ENCODE measurements at regions not wholly inside any gene's neighbourhood (a gene's known extent, or its start where the extent isn't known, plus 50 kb on each side); places are given as distances from the start of the nearest gene placed in this dataset.

DNA sequence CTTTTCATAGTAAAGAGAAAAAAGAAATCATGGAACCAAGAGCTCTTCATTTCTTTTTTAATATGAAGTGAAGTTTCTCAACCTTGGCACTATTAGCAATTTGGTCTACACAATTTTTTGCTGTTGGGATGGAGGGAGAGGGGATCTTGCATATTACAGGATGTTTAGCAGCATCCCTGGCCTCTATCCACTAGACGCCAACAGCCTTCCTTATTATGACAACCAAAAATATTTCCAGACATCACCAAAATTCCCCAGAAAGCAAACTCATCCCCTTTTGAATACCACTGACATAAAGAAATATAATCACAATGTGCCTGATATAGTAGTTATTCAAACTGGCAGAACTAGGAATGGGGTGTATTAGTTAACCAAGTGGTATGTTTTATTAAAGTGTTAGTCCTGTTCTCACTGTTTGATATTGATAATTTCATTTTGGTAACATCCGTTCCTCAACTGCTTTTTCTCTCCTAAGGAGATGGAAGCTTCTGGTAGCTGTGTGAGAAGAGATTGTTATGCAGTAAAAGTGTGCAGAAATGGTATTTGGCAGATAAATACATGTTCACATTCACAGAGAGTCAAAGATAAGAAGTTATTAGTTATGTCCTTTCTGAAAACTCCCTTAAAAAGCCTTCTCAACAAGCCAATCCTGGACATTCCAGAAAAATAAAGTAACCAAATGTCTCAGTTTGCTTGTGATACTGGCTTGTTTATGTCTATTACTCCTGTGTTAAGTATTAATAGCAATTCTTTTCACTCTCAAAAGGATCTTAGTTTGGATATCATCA is 699.9 kb downstream of the C12orf50 start:
- Mint-ChIP-seq H3K27ac (no peak overlapping the region), H3K4me3 (no peak overlapping the region), H3K4me1 (ENCODE audit: low read depth) (no peaks in the 10 kb centered on the region), H3K27me3 (no peaks in the 10 kb centered on the region), H3K36me3 (ENCODE audit: low read depth) (no peaks in the 10 kb centered on the region), H3K9me3 (no peaks in the 10 kb centered on the region)

DNA sequence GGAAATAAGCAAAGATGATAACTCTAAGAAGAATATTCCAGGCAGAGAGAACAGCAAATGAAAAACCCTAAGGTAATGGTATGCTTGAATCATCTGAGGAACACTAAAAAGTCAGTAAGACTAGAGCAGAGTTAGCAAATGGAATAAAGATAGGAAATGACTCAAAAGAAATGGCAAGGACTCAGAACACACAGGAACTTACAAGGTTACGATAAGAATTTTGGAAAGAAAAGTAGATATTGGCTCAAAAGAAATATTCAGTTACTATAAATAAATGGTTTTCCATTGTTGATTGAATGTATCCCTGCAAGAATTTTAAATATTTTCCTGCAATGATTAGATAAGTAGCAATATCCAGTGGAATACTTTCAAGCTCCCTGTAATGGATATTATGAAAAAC is 705.8 kb downstream of the C12orf50 start:
- no peaks in the 10 kb centered on the region for H3K4me1 Mint-ChIP-seq (ENCODE audit: low read depth)
- H3K27me3 Mint-ChIP-seq: no peaks in the 10 kb centered on the region
- H3K4me3 Mint-ChIP-seq: no peak overlapping the region

DNA sequence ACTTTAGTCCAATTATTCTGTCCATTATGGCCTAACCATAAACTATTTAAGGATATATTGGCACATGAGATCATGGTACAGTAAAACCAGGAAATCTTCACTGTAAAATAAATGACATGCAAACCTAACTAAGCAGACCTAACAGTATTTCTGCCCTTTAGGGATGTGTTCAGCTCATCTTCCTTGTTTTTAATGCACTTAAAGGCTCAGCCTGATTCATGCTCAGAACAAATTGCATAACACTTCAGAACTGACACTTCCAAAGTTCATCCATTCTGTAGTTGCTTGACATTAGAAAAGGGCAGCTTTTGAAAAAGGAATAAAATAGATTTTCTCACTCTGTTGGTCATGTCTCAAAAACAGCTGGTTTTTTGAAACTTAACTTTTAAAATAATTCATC is 708.5 kb downstream of the C12orf50 start:
- H3K9me3 Mint-ChIP-seq: peaks cover 9% of the 10 kb centered on the region
- no peaks in the 10 kb centered on the region for H3K36me3 Mint-ChIP-seq (ENCODE audit: low read depth)
- no peak overlapping the region for H3K27ac Mint-ChIP-seq
- no peaks in the 10 kb centered on the region for H3K4me1 Mint-ChIP-seq (ENCODE audit: low read depth)
- H3K4me3 Mint-ChIP-seq: no peak overlapping the region
- H3K27me3 Mint-ChIP-seq: no peaks in the 10 kb centered on the region

More for the DNA sequence above, 705.8 kb downstream of the C12orf50 start:
- Mint-ChIP-seq H3K36me3 (ENCODE audit: low read depth) (no peaks in the 10 kb centered on the region), H3K9me3 (peaks cover 9% of the 10 kb centered on the region), H3K27ac (no peak overlapping the region)

DNA sequence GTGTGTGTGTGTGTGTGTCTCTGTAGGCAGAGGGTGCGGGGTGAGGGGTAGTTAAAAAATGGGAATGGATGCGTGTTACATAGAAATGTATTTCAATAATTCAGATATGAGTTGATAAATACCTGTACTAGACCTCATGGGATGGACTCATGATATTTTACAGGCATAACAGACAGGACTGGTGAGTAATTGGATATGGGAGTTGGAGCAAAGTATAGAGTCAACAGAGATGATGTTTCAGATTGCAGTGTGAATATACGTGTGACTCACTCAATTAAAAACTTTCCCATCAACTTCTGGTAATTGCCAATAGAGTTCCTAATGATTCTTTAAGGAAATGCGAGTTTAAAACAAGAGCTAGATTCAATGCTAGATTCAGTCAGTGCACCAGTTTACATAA is 711.9 kb downstream of the C12orf50 start:
- Mint-ChIP-seq H3K27me3 (no peaks in the 10 kb centered on the region), H3K9me3 (peaks cover 9% of the 10 kb centered on the region), H3K27ac (no peak overlapping the region), H3K4me3 (no peak overlapping the region), H3K4me1 (ENCODE audit: low read depth) (no peaks in the 10 kb centered on the region), H3K36me3 (ENCODE audit: low read depth) (no peaks in the 10 kb centered on the region)

DNA sequence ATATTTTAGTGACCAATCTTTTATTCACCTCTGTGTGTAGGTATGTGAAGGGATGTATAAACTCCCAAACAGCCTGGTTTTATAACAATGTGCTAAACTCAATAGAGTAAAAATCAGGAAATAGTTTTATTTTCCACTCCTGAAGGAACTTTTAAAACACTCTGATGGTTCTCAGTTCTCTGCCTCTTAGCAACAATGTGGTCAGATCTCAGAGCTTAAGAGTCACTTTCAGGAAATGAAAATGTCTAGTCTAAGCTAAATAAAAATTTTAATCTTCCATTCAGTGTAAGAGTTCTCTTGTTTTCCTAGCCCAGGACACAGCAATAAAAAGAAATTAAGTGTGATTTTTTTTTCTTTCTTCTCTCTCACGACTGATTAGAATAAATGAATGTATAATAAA is 718.0 kb downstream of the C12orf50 start:
- Mint-ChIP-seq H3K27ac (no peak overlapping the region), H3K4me3 (peak overlapping the region; percentile 5), H3K9me3 (no peaks in the 10 kb centered on the region), H3K4me1 (ENCODE audit: low read depth) (peaks cover 9% of the 10 kb centered on the region), H3K27me3 (no peaks in the 10 kb centered on the region), H3K36me3 (ENCODE audit: low read depth) (no peaks in the 10 kb centered on the region)

DNA sequence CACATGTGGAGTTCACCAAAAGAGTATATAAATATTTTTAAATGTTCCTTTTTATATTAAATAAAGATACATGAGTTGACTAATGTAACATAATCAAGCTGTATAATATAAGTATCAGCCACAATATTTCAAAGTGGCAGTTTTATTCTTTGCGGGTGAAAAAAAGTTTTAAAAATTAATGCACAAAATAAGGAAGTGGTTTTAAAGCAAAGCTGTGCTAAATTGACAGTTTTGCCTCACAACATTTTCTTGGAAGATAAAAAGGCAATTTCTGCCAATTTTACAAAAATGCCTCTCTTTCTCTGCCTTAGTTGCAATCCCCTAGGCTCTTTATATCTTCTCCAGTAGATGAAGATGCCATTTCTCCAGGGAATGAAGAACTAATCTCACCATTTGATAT is 719.1 kb downstream of the C12orf50 start:
- Mint-ChIP-seq H3K4me1 (ENCODE audit: low read depth) (peaks cover 15% of the 10 kb centered on the region), H3K27ac (no peak overlapping the region), H3K36me3 (ENCODE audit: low read depth) (no peaks in the 10 kb centered on the region), H3K9me3 (no peaks in the 10 kb centered on the region), H3K4me3 (no peak overlapping the region), H3K27me3 (no peaks in the 10 kb centered on the region)

DNA sequence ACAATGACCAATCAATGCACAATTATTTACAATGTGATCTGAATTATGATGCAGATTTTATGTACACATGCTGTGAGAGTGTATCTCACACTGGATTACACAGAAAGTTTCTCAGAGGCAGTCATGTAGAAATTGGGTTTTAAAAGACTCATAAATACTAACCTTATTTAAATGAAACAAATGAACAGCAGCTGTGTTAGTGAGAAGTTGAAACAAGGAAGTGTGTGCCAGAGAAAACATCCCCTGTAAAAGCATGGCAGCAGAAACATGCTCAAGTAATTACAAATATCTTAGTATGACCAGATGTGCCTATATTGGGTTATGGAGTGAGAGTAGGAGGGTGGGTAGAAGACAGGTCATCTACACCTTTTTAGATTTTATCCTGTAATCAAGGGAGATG is 723.7 kb downstream of the C12orf50 start:
- H3K9me3 Mint-ChIP-seq: no peaks in the 10 kb centered on the region
- H3K4me1 Mint-ChIP-seq (ENCODE audit: low read depth): peaks cover 11% of the 10 kb centered on the region
- no peaks in the 10 kb centered on the region for H3K36me3 Mint-ChIP-seq (ENCODE audit: low read depth)
- H3K4me3 Mint-ChIP-seq: no peak overlapping the region
- H3K27ac Mint-ChIP-seq: no peak overlapping the region
- no peaks in the 10 kb centered on the region for H3K27me3 Mint-ChIP-seq

DNA sequence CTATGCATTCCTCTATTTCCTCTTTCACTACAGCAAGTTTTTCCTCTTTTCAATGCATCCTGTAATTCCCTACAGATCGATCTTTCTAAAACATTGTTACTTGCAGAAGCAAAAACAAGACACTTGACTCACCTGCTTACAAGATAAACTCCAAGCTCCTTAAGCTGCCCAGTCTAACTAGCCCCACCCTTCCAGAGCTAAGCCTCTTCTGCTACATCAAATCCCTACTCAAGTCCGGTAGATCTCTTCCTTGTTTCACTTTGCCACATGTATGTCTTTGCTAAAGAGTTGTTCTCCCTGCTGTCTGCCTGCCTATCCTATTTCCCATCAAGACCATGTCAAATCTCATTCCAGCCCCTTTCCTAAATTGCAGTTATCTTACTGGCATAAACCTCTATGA is 724.8 kb downstream of the C12orf50 start:
- Mint-ChIP-seq H3K27me3 (no peaks in the 10 kb centered on the region), H3K4me3 (no peak overlapping the region), H3K27ac (no peak overlapping the region), H3K4me1 (ENCODE audit: low read depth) (peaks cover 11% of the 10 kb centered on the region), H3K9me3 (no peaks in the 10 kb centered on the region), H3K36me3 (ENCODE audit: low read depth) (no peaks in the 10 kb centered on the region)

DNA sequence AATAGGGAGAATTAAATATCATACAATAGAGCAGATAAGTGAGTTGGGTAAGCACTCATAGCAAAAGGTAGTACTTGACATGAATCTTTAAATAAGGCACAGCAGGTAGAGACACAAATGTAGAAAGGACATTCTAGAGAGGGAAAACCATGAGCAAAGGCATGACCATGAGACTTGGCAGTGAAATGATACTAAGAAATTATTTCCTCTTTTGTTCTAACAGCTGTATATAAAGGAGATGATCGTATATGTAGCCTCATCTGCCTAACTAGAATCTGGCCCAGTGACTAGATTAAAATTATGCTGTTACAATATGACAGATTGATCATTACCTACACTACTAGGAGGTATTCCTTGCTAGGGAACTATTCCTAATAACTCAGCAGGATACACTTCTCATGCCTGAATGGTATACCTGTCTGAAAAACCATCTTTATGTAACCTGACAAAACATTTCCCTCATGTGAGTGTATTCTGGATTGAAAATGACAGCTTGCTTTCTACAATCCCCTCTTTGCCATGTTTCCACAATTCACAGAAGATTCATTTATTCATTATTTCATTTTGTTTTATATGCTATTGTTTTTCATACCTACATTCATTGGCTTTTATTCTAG is 725.7 kb downstream of the C12orf50 start:
- no peaks in the 10 kb centered on the region for H3K36me3 Mint-ChIP-seq (ENCODE audit: low read depth)
- no peaks in the 10 kb centered on the region for H3K9me3 Mint-ChIP-seq
- H3K4me3 Mint-ChIP-seq: no peak overlapping the region
- no peak overlapping the region for H3K27ac Mint-ChIP-seq
- H3K27me3 Mint-ChIP-seq: no peaks in the 10 kb centered on the region
- H3K4me1 Mint-ChIP-seq (ENCODE audit: low read depth): peaks cover 11% of the 10 kb centered on the region

DNA sequence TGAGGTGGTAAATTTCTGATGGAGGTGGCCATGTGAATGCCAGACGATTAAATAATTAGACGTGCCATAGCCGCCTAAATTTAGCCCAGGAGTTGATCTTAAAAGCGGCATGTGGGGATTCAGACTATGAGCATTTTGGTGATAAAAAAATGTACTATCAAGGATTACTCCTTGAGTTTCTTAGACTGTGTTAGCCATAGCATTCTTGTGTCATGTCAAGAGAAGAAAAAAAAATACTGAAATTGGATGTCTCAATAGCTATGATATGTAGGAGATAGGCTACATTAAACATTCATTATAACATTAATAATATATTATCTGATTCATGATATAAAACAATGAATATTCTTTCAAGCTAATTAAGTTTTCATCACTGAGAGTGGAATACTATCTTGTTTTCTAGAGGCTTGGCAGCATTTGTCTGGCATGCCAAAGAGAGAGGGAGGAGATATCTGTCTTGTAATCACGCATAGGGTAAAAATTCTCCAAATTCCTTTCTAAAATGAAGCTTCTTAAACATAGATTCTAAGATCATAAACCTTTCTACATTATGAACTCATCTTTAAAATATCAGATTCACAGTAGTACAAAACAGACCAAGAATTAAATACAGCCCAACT is 727.0 kb downstream of the C12orf50 start:
- H3K4me3 Mint-ChIP-seq: no peak overlapping the region
- H3K4me1 Mint-ChIP-seq (ENCODE audit: low read depth): peaks cover 11% of the 10 kb centered on the region
- no peaks in the 10 kb centered on the region for H3K36me3 Mint-ChIP-seq (ENCODE audit: low read depth)
- no peak overlapping the region for H3K27ac Mint-ChIP-seq
- peaks cover 3% of the 10 kb centered on the region for H3K9me3 Mint-ChIP-seq
- no peaks in the 10 kb centered on the region for H3K27me3 Mint-ChIP-seq

DNA sequence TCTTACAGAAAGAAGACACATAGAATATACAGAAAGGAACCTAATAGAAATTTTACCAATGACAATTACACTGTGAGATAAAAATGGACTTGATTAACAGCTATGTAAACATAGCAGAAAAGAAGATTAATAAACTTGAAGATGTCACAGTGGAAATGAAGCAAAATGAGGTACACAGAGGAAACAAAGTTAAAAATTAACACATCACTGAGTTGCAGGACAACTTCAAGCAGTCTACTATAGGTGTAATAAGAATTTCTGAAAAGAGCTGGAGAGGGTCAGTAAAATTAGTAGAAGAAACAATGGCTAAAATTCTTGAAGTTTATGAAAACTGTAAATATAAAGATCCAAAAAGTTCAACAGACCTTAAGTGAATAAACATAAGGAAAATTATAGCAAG is 738.7 kb downstream of the C12orf50 start:
- H3K4me3 Mint-ChIP-seq: no peak overlapping the region
- H3K27me3 Mint-ChIP-seq: no peaks in the 10 kb centered on the region
- no peaks in the 10 kb centered on the region for H3K4me1 Mint-ChIP-seq (ENCODE audit: low read depth)
- H3K9me3 Mint-ChIP-seq: peaks cover 3% of the 10 kb centered on the region
- no peaks in the 10 kb centered on the region for H3K36me3 Mint-ChIP-seq (ENCODE audit: low read depth)
- no peak overlapping the region for H3K27ac Mint-ChIP-seq

DNA sequence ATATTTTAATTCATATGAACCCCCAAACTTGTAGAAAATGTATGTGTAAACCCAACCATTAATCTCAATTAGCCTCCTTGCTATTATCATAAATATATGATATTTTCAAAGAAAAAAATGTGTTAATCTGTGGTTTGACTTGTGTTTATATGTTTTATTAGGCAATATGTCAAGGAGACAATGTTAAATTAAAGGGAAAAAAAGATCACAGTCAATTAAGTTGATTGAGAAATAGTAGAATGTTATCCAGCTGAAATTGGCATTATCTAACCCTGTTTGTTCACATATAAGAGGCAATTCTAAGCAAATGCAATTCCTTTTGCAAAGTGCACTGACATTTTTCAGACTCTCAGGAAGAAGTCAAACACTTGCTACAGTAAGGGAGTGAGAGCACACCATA is 745.3 kb downstream of the C12orf50 start:
- H3K9me3 Mint-ChIP-seq: peaks cover 3% of the 10 kb centered on the region
- no peak overlapping the region for H3K27ac Mint-ChIP-seq
- H3K4me1 Mint-ChIP-seq (ENCODE audit: low read depth): peaks cover 7% of the 10 kb centered on the region
- H3K36me3 Mint-ChIP-seq (ENCODE audit: low read depth): no peaks in the 10 kb centered on the region
- H3K4me3 Mint-ChIP-seq: no peak overlapping the region
- H3K27me3 Mint-ChIP-seq: no peaks in the 10 kb centered on the region

DNA sequence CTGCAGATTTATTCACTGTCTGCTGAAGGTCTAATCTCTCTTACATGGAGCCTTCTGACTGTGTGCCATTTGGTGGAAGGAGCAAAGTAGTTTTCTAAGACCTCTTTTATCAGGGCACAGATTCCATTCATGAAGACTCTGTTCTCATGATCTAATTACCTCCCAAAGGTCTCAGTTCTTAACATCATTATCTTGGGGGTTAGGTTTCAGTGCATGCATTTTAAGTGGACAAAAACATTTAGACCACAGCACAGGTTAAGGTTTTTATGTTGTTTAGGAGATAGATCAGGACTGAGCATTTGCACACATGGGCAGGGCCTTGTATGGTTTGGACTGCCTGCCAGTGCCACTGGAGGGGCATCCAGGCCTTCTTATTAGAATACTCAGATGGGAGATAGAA is 746.1 kb downstream of the C12orf50 start:
- Mint-ChIP-seq H3K4me3 (no peak overlapping the region), H3K9me3 (peaks cover 3% of the 10 kb centered on the region), H3K4me1 (ENCODE audit: low read depth) (peaks cover 7% of the 10 kb centered on the region), H3K27me3 (no peaks in the 10 kb centered on the region), H3K27ac (no peak overlapping the region), H3K36me3 (ENCODE audit: low read depth) (no peaks in the 10 kb centered on the region)

DNA sequence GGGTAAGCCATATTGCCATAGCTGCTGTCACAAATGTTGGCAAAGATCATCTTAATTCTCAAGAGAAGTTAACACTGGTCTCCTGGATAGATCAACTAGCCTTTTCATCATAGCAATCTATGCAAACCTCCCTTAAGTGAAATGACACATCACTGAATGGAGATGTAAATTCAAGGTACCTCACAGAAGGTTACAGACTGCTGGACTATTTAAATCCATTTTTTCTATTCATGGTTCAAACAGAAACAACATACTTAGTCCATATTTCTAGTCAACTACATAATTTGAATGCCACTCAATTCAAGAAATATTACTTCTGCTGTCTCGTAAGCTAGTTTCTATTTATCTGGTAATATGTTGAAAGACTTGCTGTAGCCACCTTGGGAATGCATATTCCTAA is 748.3 kb downstream of the C12orf50 start:
- H3K27me3 Mint-ChIP-seq: no peaks in the 10 kb centered on the region
- H3K4me3 Mint-ChIP-seq: no peak overlapping the region
- no peaks in the 10 kb centered on the region for H3K36me3 Mint-ChIP-seq (ENCODE audit: low read depth)
- no peaks in the 10 kb centered on the region for H3K9me3 Mint-ChIP-seq
- H3K4me1 Mint-ChIP-seq (ENCODE audit: low read depth): peaks cover 7% of the 10 kb centered on the region
- no peak overlapping the region for H3K27ac Mint-ChIP-seq

DNA sequence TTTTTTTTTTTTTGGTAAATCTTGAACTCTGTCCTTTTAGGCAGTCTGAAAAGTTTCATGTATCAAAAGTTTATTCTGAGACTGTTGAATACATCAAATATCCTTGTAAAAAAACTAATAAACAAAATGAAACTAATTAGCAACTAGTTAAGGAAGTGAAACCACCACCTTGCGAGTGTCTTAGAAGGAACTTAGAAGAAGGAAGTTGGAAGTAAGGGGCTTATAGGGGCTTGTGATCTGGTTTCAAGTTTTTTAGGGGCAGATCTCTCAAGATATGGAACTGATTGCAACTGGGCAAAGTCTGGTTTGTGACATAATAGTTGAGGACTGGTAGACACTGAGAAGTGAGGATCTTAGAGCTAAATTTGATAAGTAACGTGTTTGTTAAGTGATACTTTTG is 748.8 kb downstream of the C12orf50 start:
- no peak overlapping the region for H3K27ac Mint-ChIP-seq
- H3K9me3 Mint-ChIP-seq: no peaks in the 10 kb centered on the region
- no peak overlapping the region for H3K4me3 Mint-ChIP-seq
- no peaks in the 10 kb centered on the region for H3K36me3 Mint-ChIP-seq (ENCODE audit: low read depth)
- no peaks in the 10 kb centered on the region for H3K27me3 Mint-ChIP-seq
- peaks cover 7% of the 10 kb centered on the region for H3K4me1 Mint-ChIP-seq (ENCODE audit: low read depth)
